ENCODE measurements at regions not wholly inside any gene's neighbourhood (a gene's known extent, or its start where the extent isn't known, plus 50 kb on each side); places are given as distances from the start of the nearest gene placed in this dataset.

DNA sequence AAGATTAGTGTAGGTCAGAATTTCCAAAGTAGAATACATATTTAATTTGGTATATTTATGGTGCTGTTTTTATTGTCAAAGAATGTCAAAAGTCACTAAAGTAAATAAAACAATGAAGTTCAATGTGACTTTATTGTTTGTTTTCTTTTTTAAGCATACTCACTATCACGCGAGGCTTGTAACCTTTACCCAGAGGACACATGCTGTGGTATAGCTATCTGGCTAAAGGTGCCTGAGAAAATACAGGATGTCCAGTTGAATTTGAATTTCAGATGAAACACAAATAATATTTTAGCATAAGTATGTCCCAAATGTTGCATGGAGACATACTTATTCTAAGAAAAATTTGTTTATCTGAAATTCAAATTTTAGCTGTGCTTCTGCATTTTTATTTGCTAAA, 103.3 kb upstream of the KLF7 start (continued):
- TF ChIP-seq, protein P1, sequence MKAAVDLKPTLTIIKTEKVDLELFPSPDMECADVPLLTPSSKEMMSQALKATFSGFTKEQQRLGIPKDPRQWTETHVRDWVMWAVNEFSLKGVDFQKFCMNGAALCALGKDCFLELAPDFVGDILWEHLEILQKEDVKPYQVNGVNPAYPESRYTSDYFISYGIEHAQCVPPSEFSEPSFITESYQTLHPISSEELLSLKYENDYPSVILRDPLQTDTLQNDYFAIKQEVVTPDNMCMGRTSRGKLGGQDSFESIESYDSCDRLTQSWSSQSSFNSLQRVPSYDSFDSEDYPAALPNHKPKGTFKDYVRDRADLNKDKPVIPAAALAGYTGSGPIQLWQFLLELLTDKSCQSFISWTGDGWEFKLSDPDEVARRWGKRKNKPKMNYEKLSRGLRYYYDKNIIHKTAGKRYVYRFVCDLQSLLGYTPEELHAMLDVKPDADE (conservative IDR thresholded peaks at IDR 0.05; ENCODE audit: control insufficient read depth, low read depth, low read length) = no peak

DNA sequence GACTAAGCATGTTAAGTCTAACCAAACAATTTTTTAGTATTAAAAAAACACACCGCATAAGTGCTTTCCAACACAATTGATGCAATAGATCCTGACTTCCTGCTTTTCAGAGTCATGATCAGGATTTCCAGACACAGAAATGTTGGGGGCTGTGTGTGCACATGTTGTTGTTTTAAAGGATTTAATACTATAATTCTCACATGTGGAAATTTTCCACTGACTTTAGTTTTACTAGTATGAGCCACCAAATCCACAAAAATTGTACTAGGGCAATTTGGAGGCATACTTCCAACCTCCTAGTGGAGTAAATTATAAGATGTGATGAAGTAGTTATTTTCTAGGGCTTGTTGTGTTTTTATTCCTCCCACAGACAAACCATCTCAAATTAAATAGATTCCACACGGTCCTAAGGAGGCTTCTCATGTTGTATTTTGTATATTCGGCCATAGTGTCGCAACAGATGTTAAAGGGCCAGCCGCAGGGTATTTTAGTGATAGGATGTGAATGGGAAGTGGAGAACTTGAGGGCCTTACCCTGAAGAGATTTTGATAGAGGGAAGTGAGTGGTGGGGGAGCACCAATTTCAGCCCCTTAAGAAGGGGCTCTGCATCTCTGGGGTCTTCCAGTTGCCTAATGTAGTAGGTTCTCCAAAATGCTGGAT, 108.9 kb upstream of the KLF7 start:
- CTCF ChIA-PET (ENCODE audit: low intra/inter-chr PET ratio) = no interaction called here
- BruUV-seq (replicated peaks) = no TSS peak
- H3K36me3 ChIP-seq (ENCODE audit: control insufficient read depth, insufficient read depth, low read length) = no peaks in the 10 kb centered on the region
- no peaks in the 10 kb centered on the region for H3K9me1 ChIP-seq (ENCODE audit: control insufficient read depth, insufficient read depth, low read length)
- no peak overlapping the region for H3K4me3 ChIP-seq
- H4K20me1 ChIP-seq (replicated peaks; ENCODE audit: control insufficient read depth, insufficient read depth, low read length) = no peaks in the 10 kb centered on the region
- H3K27me3 ChIP-seq (ENCODE audit: control insufficient read depth in 2 of 2, insufficient read depth in 2 of 2, low read length in 2 of 2) = no peaks in the 10 kb centered on the region
- intact Hi-C loops (cut with micrococcal nuclease) (no loop called here), in situ Hi-C loops (cut with MboI) (no loop called here)
- no peak overlapping the region for H3K4me2 ChIP-seq (ENCODE audit: insufficient read depth, low read length)
- H3K27ac ChIP-seq (ENCODE audit: extremely low read depth, low read depth, low read length) = no peak overlapping the region
- H3K4me1 ChIP-seq (replicated peaks in 1 of 2; ENCODE audit: control insufficient read depth in 2 of 2, insufficient read depth in 2 of 2, low read length in 2 of 2) = no peaks in the 10 kb centered on the region
- H3K9me3 ChIP-seq (replicated peaks; ENCODE audit: control insufficient read depth, insufficient read depth, low read depth, low read length) = no peaks in the 10 kb centered on the region
- no peak overlapping the region for H3K9ac ChIP-seq (ENCODE audit: insufficient read depth in 1 of 2, low read depth in 2 of 2, low read length in 2 of 2)
- DNase-seq (ENCODE audit: extremely low read depth in 1 of 4, low spot score in 3 of 4) (no peak), ATAC-seq (no peak), FAIRE-seq (no peak)
- TF ChIP-seq CBX2 (IDR thresholded peaks at IDR 0.05; ENCODE audit: insufficient read depth, low read length, poor library complexity, severe bottlenecking) (no peak), ZNF583 (CRISPR knock-in tag; IDR thresholded peaks at IDR 0.05) (no peak), PTRF (tag; IDR thresholded peaks at IDR 0.05) (no peak), ILF3 (IDR thresholded peaks at IDR 0.05; ENCODE audit: borderline replicate concordance) (no peak), NCOA6 (IDR thresholded peaks at IDR 0.05) (no peak), PHF8 (IDR thresholded peaks at IDR 0.05; ENCODE audit: borderline replicate concordance, low read length) (no peak), SRSF3 (IDR thresholded peaks at IDR 0.05; ENCODE audit: insufficient read depth, low read length) (no peak), ZFP30 (CRISPR knock-in tag; IDR thresholded peaks at IDR 0.05; ENCODE audit: borderline replicate concordance) (no peak), ZNF780A (CRISPR knock-in tag; IDR thresholded peaks at IDR 0.05) (no peak)
- TF ChIP-seq, protein P2, sequence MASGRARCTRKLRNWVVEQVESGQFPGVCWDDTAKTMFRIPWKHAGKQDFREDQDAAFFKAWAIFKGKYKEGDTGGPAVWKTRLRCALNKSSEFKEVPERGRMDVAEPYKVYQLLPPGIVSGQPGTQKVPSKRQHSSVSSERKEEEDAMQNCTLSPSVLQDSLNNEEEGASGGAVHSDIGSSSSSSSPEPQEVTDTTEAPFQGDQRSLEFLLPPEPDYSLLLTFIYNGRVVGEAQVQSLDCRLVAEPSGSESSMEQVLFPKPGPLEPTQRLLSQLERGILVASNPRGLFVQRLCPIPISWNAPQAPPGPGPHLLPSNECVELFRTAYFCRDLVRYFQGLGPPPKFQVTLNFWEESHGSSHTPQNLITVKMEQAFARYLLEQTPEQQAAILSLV (tag; IDR thresholded peaks at IDR 0.05) = no peak
- no peak overlapping the region for H2AFZ ChIP-seq (ENCODE audit: low read depth, low read length)
- no peaks in the 10 kb centered on the region for H3K79me2 ChIP-seq (ENCODE audit: control insufficient read depth, insufficient read depth, low read length)
- POLR2A ChIA-PET = no interaction called here
- 67% methylated on average over 5 of the region's 5 CpGs for WGBS (ENCODE audit: insufficient coverage, low coverage, missing lambda C conversion rate)

All from K562 (cell line).